NB4 (cell line): ENCODE measurements at regions not wholly inside any gene's neighbourhood (a gene's known extent, or its start where the extent isn't known, plus 50 kb on each side); places are given as distances from the start of the nearest gene placed in this dataset.

Experiments used
- MYC ChIP-seq: IDR thresholded peaks from 2 replicates; pipeline ENCODE4 v1.6.1; 2011; ENCODE audit warnings: low read depth, low read length
- POLR2A ChIP-seq: IDR thresholded peaks from 2 replicates; pipeline ENCODE4 v1.6.1; 2011; ENCODE audit warnings: mild to moderate bottlenecking; ENCODE audit not compliant: insufficient read length; ENCODE audit errors: extremely low read depth
- TF ChIP-seq, protein P1 (sequence below): IDR thresholded peaks from one replicate; pipeline ENCODE4 v1.5.1; 2012; ENCODE audit warnings: low read depth, low read length
- TF ChIP-seq, protein P2 (sequence below): IDR thresholded peaks from 2 replicates; pipeline ENCODE4 v1.6.1; 2011; ENCODE audit warnings: low read depth, low read length

DNA sequence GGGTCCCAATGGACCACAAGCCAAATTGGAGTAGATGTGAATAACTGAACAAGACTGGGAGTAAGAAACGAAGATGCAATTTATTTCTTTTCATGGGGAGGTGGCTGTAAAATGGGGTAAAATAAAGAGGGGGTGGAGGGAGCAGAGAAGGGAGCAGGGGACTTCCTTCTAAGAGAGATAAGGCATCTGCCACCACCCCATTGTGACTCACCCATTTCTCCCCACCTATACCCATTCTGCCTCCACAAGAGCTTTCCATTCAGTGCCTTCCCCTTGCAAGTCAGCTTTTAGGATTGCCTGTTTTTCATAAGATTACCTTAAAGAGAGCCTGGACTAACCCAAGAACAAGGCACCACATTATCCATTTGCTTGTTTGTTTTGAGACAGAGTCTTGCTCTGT lies 87.1 kb upstream of the PAX2 start:
- TF ChIP-seq, protein P1, sequence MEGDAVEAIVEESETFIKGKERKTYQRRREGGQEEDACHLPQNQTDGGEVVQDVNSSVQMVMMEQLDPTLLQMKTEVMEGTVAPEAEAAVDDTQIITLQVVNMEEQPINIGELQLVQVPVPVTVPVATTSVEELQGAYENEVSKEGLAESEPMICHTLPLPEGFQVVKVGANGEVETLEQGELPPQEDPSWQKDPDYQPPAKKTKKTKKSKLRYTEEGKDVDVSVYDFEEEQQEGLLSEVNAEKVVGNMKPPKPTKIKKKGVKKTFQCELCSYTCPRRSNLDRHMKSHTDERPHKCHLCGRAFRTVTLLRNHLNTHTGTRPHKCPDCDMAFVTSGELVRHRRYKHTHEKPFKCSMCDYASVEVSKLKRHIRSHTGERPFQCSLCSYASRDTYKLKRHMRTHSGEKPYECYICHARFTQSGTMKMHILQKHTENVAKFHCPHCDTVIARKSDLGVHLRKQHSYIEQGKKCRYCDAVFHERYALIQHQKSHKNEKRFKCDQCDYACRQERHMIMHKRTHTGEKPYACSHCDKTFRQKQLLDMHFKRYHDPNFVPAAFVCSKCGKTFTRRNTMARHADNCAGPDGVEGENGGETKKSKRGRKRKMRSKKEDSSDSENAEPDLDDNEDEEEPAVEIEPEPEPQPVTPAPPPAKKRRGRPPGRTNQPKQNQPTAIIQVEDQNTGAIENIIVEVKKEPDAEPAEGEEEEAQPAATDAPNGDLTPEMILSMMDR: no peak
- TF ChIP-seq POLR2A: no peak
- TF ChIP-seq MYC: no peak
- TF ChIP-seq, protein P2, sequence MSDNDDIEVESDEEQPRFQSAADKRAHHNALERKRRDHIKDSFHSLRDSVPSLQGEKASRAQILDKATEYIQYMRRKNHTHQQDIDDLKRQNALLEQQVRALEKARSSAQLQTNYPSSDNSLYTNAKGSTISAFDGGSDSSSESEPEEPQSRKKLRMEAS: no peak
